ENCODE measurements at regions not wholly inside any gene's neighbourhood (a gene's known extent, or its start where the extent isn't known, plus 50 kb on each side); places are given as distances from the start of the nearest gene placed in this dataset.
"Not testable (repeated sequence)": the region's sequence is repeated elsewhere in the genome, so short reads cannot be mapped to it uniquely, and the experiment has no call there.

DNA sequence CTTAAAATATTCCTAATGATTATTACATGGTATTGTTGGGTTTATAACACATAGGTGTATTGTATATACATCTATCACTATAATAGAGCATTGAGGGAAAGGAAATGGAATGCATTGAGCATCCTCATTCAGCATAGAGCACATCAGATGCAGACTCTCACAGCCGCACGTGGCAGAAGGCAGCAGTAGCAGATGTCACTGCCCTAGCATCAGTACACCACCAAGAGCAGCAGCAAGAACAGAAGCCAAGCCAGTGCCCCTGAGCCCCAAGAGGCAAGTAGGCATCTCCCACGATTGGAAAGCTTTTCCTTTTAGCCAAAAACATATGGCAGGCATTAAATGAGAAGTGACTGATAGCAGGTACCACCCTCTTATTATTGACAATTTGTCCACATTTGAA is 510.0 kb downstream of the TNS3 start:
- Histone ChIP-seq H3K27me3 (ENCODE audit: insufficient read depth, low read depth) (no peaks in the 10 kb centered on the region), H3K9ac (no peak overlapping the region), H2AFZ (ENCODE audit: low read depth) (no peak overlapping the region), H3K4me3 (IDR thresholded peaks at IDR 0.05; ENCODE audit: insufficient read depth, low read depth, low read length) (no peak overlapping the region), H3K27ac (no peak overlapping the region), H3K4me1 (ENCODE audit: low read depth, poor library complexity, severe bottlenecking) (no peaks in the 10 kb centered on the region), H3K79me2 (ENCODE audit: insufficient read depth, low read depth) (no peaks in the 10 kb centered on the region), H4K20me1 (ENCODE audit: insufficient read depth) (no peaks in the 10 kb centered on the region), H3K36me3 (ENCODE audit: insufficient read depth) (no peaks in the 10 kb centered on the region), H3K4me2 (no peak overlapping the region)
- TF ChIP-seq, protein P1, sequence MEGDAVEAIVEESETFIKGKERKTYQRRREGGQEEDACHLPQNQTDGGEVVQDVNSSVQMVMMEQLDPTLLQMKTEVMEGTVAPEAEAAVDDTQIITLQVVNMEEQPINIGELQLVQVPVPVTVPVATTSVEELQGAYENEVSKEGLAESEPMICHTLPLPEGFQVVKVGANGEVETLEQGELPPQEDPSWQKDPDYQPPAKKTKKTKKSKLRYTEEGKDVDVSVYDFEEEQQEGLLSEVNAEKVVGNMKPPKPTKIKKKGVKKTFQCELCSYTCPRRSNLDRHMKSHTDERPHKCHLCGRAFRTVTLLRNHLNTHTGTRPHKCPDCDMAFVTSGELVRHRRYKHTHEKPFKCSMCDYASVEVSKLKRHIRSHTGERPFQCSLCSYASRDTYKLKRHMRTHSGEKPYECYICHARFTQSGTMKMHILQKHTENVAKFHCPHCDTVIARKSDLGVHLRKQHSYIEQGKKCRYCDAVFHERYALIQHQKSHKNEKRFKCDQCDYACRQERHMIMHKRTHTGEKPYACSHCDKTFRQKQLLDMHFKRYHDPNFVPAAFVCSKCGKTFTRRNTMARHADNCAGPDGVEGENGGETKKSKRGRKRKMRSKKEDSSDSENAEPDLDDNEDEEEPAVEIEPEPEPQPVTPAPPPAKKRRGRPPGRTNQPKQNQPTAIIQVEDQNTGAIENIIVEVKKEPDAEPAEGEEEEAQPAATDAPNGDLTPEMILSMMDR (conservative IDR thresholded peaks at IDR 0.05; ENCODE audit: low read depth, low read length), result no peak

DNA sequence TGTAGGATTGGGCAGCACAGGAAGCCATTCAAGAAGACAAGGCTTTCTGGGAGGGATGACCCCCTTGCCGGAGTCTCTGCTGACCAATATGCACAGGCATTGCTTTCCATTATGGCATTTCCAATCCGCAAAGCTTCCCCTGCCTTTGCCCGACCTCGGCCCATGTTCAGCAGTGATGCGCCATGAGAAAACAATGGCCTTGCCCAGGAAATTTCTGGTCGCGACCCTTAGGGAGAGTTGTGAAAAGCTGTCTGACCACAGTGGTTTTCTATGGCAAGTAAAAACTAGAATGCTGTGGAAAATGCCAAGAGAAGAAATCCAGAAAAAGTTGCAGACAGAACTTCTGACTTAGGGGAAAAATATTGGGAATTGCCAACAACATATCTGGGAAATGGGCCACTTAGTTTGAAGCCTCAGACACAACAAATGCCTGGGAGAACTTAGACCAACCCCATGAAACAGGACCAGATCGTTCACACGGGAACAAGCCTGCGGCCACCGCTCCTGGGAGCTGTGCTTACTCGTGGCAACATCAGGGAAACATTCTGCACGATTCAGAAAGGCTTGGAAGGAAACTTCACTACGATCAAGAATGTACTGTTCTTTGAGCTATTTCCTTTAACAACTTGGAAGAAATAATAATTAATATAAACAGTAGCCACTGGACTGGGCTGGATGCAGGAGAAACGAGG is 512.4 kb downstream of the TNS3 start:
- no peak overlapping the region for H3K9ac ChIP-seq
- H3K4me1 ChIP-seq (ENCODE audit: low read depth, poor library complexity, severe bottlenecking), result no peaks in the 10 kb centered on the region
- H3K79me2 ChIP-seq (ENCODE audit: insufficient read depth, low read depth), result no peaks in the 10 kb centered on the region
- no peaks in the 10 kb centered on the region for H3K27me3 ChIP-seq (ENCODE audit: insufficient read depth, low read depth)
- H3K36me3 ChIP-seq (ENCODE audit: insufficient read depth), result no peaks in the 10 kb centered on the region
- TF ChIP-seq, protein P1 (conservative IDR thresholded peaks at IDR 0.05; ENCODE audit: low read depth, low read length), result no peak
- no peak overlapping the region for H2AFZ ChIP-seq (ENCODE audit: low read depth)
- H3K4me2 ChIP-seq, result no peak overlapping the region
- no peak overlapping the region for H3K4me3 ChIP-seq (IDR thresholded peaks at IDR 0.05; ENCODE audit: insufficient read depth, low read depth, low read length)
- H4K20me1 ChIP-seq (ENCODE audit: insufficient read depth), result no peaks in the 10 kb centered on the region
- no peak overlapping the region for H3K27ac ChIP-seq

DNA sequence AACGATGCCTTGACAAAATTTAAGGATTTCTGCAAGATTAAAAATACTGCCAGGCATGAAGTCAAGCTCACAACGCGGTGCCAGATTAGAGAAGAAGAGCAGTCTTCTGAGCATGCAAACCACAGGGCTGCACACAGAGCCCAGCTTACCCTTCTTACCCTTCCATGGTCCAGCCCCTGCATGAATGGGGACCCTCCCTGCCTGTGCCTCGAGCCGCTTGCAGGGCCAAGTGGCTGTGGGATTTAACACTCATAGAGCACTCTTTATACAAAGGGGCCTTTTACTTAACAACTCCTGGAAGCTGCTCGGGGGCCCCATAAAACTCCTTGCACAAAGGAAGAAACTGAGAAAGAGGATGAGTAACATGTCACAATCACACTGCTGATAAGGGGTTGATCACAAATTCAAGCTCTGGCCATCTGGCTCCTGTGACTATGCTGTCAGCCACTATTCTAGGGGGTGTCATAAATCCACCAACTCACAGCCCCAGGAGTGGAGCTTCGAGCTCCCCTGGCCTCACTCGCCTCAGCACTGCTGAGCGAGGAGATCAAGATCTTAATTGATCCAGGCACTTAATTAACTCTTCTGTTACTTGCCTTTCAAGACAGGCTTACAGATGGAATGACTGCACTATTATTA is 514.8 kb downstream of the TNS3 start:
- TF ChIP-seq, protein P1 (conservative IDR thresholded peaks at IDR 0.05; ENCODE audit: low read depth, low read length), result no peak

DNA sequence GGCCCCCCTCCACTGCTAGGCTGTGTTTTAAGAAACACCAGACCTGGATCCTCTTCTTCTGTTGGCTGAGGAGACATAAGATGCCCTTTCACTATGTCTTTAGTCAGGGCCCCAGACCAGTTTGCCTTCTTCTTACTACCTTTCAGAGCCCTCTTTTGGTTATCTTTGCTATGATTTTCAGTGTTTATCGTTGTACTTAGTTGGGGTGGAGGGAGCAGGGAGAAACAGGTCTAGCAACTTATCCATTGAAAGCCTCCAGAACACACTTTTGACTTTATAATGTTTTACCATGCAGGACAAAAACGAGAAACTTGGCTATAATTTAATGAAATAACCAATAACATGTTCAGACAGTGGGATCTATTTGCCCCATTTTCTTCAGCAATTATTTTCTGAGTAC is 525.2 kb downstream of the TNS3 start:
- no peak overlapping the region for H3K27ac ChIP-seq
- H3K4me3 ChIP-seq (IDR thresholded peaks at IDR 0.05; ENCODE audit: insufficient read depth, low read depth, low read length), result no peak overlapping the region
- no peaks in the 10 kb centered on the region for H3K4me1 ChIP-seq (ENCODE audit: low read depth, poor library complexity, severe bottlenecking)
- no peaks in the 10 kb centered on the region for H3K79me2 ChIP-seq (ENCODE audit: insufficient read depth, low read depth)
- no peaks in the 10 kb centered on the region for H3K27me3 ChIP-seq (ENCODE audit: insufficient read depth, low read depth)
- TF ChIP-seq, protein P1 (conservative IDR thresholded peaks at IDR 0.05; ENCODE audit: low read depth, low read length), result no peak
- no peaks in the 10 kb centered on the region for H4K20me1 ChIP-seq (ENCODE audit: insufficient read depth)
- no peak overlapping the region for H3K9ac ChIP-seq
- no peaks in the 10 kb centered on the region for H3K36me3 ChIP-seq (ENCODE audit: insufficient read depth)
- H2AFZ ChIP-seq (ENCODE audit: low read depth), result no peak overlapping the region
- no peak overlapping the region for H3K4me2 ChIP-seq

More for the DNA sequence above, 514.8 kb downstream of the TNS3 start:
- Histone ChIP-seq H2AFZ (ENCODE audit: low read depth) (no peak overlapping the region), H3K4me1 (ENCODE audit: low read depth, poor library complexity, severe bottlenecking) (no peaks in the 10 kb centered on the region), H3K4me3 (IDR thresholded peaks at IDR 0.05; ENCODE audit: insufficient read depth, low read depth, low read length) (no peak overlapping the region), H3K9ac (no peak overlapping the region), H3K79me2 (ENCODE audit: insufficient read depth, low read depth) (no peaks in the 10 kb centered on the region), H3K27ac (no peak overlapping the region), H4K20me1 (ENCODE audit: insufficient read depth) (no peaks in the 10 kb centered on the region), H3K27me3 (ENCODE audit: insufficient read depth, low read depth) (no peaks in the 10 kb centered on the region), H3K36me3 (ENCODE audit: insufficient read depth) (no peaks in the 10 kb centered on the region), H3K4me2 (no peak overlapping the region)

DNA sequence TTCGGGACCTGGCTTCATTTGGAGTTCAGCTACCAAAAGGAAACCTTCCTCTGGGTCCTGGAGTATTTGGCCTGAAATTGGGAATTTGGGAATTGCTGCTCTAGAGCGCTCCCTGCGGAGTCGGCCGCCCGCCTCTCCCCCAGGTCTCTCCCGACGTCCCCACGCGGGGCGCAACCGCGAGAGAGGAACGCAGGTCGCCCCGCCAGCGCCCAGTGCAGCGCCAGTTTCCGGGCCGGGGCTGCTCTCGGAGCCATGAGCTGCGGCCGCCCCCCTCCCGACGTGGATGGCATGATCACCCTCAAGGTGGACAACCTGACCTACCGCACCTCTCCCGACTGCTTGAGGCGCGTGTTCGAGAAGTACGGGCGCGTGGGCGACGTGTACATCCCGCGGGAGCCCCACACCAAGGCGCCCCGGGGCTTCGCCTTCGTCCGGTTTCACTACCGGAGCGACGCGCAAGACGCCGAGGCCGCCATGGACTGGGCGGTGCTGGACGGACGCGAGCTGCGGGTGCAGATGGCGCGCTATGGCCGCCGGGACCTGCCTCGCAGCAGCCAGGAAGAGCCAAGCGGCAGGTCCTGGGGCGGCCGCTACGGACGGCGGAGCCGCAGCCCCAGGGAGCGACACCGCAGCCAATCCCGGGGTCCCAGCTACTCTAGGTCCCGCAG is 529.2 kb downstream of the TNS3 start:
- not testable (repeated sequence) for H3K9ac ChIP-seq; H3K79me2 ChIP-seq (ENCODE audit: insufficient read depth, low read depth); H3K36me3 ChIP-seq (ENCODE audit: insufficient read depth); H3K4me1 ChIP-seq (ENCODE audit: low read depth, poor library complexity, severe bottlenecking); H3K4me3 ChIP-seq (IDR thresholded peaks at IDR 0.05; ENCODE audit: insufficient read depth, low read depth, low read length); H2AFZ ChIP-seq (ENCODE audit: low read depth); H3K4me2 ChIP-seq; H3K27me3 ChIP-seq (ENCODE audit: insufficient read depth, low read depth); H4K20me1 ChIP-seq (ENCODE audit: insufficient read depth); H3K27ac ChIP-seq
